ENCODE measurements at regions not wholly inside any gene's neighbourhood (a gene's known extent, or its start where the extent isn't known, plus 50 kb on each side); places are given as distances from the start of the nearest gene placed in this dataset.
"Not testable (repeated sequence)": the region's sequence is repeated elsewhere in the genome, so short reads cannot be mapped to it uniquely, and the experiment has no call there.

DNA sequence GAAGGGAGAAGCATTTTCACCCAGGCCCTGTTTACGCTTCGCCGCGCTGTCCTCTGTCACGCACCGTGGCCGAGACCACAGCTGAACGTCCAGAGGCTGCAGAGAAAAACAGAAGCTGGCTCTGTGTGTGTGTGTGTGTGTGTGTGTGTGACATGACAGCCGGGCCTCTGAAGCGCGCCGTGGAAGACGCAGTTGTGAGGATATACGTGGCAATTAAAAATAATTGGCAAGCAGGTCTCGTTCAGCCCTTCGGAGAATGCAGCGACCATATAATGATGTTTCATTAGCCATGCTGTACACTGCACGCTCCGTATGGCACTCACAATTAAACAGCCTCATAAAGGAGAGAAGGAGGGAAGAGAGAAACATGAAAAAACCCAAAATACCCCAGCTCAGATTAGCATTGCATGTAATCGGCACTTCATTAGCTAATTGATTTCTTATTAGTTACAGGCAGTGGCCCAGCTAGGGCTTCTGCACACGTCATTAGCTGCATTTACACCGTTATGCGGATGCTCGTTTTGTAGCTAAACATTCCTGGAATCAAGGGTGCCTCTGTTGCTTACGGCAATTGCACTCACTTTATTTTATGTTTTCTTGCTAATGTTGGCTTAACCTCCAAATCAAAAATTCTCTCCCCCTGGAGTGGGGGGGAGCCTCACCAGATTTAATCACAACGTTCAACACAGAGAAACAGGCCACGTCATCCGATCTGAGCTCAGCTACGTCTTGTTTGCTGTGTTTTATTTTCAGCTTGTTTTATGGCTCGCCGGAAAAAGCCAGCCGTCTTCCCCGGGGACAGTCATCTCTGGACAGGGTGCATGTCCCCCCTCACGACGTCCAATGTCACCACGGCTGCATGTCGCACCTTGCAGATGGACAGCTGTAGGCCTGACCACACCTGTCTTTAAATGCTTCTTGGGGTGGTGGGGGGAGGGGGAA is 74.6 kb upstream of the SHOX start:
- DNase-seq: no peak

DNA sequence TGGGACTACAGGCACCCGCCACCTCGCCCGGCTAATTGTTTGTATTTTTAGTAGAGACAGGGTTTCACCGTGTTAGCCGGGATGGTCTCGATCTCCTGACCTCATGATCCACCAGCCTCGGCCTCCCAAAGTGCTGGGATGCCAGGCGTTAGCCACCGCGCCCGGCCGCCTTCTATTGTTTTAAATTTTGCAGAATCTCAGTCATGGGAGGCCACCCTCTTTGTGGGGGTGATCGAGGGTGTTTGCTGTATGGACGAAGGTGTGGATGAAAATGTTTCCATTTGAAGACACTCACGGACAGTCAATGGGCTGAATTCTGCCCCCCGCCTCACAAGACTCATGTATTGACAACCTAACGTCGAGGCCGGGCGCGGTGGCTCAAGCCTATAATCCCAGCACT is 73.0 kb upstream of the SHOX start:
- DNase-seq: not testable (repeated sequence)

DNA sequence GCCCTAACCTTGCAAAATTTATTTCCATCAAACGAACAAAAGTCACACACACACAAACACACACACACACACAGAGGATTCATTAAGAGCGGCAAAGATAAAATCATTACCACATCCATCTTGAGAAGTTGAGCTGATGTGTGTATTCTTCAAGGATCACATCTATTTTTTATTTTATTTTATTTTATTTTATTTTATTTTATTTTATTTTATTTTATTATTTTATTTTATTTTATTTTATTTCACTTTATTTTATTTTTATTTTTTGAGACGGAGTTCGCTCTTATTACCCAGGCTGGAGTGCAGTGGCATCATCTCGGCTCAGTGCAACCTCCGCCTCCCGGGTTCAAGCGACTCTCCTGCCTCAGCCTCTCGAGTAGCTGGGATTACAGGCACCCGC is 71.3 kb upstream of the SHOX start:
- DNase-seq: not testable (repeated sequence)

DNA sequence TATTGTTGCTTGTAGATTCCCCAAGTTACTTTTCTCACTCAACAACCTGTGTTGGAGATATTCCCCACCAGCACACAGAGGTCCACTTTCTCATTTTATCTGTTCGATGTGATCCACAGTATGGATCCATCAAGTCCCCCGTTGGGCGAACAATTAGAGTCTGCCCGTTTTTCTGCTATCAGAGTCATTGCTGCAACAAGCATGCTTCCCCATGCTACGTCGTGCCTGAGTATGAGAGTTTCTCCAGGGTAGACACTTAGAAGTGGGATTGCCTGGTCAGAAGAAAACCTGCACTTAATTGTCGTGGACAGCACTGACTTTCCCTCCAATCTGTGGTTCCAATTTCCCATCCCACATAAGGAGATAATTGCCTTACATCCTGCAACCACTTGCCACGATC is 62.7 kb upstream of the SHOX start:
- no peak for DNase-seq

DNA sequence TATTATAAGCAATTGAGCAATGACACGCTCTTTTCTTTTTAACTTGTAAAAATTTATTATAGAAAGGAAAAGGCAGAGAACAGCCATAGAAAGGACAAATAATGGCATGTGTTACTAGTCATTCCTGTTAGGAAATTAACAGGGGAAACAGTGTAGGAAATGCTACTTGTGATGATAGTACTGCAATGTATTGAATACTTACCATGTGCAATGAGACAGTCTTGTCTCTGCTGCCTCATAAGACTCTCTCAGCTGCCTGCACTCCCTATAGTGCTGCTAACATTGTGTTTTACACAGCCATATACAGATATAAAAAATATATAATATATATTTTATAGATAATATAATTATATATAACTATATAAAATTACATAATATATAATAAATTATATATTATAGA is 62.3 kb upstream of the SHOX start:
- DNase-seq: no peak

DNA sequence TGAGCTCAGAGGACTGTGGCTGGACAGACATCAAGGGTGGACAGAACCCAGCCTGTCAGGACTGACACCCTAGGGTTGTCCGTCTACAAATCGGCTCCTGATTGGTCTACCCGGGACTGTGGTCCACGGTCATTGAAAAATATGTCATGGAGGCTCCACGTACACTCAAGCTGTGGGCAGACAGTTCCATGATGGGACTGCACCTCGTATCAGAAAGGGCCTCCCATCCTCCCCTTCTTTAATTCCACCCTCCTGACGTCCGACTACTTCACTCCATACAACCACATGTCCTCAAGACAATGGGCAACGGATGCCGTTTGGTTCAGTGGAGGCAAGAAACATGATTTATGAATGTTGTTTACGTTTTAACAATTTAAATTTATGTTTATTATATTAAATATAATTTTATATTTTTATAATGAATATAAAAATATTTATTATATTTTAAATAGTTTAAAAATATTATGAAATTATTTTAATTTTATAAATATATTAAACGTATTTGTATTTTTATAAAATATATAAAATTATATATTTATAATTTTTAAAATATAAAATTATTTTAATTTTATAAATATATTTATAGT is 58.0 kb upstream of the SHOX start:
- DNase-seq: no peak

DNA sequence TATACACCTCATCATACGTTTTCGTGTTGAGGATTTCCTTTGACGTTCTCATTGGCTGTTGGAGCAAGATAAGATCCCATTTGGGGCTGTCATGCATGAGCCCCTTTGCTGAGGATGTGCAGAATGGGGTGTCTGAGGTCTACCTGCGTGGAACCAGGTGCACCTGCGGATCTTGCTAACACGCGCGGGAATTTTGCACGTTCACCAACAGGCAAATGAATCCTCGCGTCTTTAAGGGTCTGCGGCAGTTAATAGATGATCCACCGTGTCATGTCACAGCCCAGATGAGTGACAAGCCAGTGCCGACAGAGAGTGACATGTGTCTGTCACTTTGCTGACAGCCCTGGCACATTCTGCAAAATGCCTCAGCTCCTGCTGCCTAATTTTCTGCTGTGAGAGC is 56.3 kb upstream of the SHOX start:
- no peak for DNase-seq

DNA sequence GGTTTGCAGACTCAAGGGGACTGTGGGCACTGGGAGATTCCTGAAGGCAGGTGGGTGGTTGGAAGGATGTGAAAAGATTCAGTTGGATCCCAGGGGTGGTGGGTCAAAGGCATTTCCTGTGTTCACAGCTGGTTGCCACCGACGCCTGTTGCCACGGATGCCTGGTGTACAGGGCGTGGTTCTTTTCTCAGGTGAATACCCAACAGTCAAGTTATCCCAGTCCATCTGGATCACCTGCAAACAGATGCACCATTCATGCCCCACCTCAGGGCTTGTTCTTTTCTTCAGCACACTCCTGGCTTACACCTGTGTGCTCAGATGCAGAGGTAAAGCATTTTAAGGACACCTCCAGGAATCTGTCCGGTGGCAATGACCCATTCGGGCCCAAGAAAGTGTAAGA is 55.8 kb upstream of the SHOX start:
- DNase-seq: no peak

DNA sequence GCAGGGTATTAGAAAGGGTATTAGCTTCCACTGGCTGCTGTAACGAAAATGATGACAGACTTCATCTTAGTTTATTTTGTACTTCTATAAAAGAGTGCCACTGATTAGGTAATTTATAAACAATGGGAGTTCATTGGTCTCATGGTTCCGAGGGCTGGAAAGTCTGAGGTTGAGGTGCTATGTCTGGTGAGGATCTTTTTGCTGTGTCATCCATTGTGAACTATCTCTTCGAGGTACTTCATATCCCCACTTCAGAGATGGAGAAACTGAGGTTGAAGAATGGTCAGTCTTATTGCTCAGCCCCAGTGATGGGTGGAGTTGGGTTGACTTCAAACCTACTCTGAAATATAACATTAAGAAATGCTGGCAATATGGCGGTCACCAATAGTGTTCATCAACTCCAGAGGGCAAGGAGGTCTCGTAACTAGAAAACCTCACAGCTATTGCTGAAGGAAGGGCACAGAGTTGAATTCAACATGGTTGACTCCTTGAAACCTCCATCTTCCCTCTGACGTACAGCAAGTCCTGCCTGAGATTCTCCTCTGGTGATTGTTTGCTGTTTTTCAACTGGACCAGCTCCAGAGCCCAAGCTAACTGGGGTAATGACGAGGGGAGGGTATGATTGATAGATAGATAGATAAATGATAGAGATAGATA is 53.6 kb upstream of the SHOX start:
- DNase-seq: no peak

DNA sequence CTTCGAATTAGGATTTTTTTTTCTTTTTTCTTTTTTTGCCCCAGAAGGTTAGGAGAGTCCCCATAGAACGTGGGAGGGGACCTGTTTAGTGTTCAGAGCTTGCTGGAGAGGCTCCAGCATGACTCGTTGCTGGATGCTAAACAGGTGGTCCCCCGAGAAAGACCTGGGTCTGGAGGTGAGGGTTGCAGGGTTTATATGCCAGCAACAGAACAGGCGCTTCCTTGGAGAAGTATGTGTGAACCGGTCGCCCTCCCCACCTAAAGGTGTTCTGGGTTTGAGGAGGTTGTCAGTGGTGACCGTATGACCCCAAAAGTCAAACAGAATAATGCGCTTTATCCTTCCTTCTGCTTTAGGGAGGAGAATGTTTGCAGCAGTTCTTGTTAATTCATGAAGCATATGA is 52.1 kb upstream of the SHOX start:
- no peak for DNase-seq

DNA sequence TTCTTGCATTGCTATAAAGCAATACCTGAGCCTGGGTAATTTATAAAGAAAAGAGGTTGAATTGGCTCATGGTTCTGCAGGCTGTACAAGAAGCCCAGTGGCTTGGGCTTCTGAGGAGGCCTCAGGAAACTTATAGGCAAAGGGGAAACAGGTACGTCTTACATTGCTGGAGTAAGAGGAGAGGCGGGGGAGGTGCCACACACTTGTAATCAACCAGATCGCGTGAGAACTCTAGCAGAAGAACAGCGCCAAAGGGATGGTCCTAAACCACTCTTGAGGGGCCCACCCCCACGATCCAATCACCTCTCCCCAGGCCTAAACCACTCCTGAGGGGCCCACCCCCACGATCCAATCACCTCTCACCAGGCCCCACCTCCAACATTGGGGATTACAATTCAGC is 50.6 kb upstream of the SHOX start:
- no peak for DNase-seq
